ENCODE measurements at regions not wholly inside any gene's neighbourhood (a gene's known extent, or its start where the extent isn't known, plus 50 kb on each side); places are given as distances from the start of the nearest gene placed in this dataset.

DNA sequence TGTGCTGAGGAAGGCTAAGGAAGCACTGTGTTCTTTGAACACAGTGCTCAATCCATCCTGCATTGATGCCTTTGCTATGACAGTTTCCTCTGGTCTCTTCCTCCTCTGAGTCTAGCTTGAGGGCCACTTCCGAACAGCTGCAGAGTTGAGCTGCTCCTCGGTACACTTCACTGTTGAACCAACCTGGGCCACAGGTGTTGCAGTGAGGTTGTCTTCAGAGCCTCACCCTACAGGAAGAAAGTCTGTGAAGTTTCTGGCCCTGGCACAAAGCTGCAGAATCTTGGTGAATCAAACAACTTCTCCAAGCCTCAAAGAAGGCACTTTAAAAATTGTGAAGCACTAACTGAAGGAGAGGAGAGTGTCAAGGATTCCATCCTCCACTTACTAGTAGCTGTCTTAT is 394.0 kb downstream of the KCNRG start:
- H3K9me2 ChIP-seq (ENCODE audit: insufficient read depth): no peaks in the 10 kb centered on the region
- no peaks in the 10 kb centered on the region for H3K27me3 ChIP-seq (ENCODE audit: insufficient read depth, low read depth)
- no peaks in the 10 kb centered on the region for H3K9me3 ChIP-seq (ENCODE audit: insufficient read depth, low read depth)
- H3K79me2 ChIP-seq (ENCODE audit: low read depth): no peaks in the 10 kb centered on the region
- no peaks in the 10 kb centered on the region for H3K36me3 ChIP-seq (ENCODE audit: low read depth)
- H4K20me1 ChIP-seq (ENCODE audit: insufficient read depth): no peaks in the 10 kb centered on the region
- H3K27ac ChIP-seq: no peak overlapping the region
- no peak overlapping the region for H2AFZ ChIP-seq
- H3K4me2 ChIP-seq: no peak overlapping the region
- no peak overlapping the region for H3K4me3 ChIP-seq
- DNase-seq: no peak
- BruUV-seq (replicated peaks): no TSS peak
- H3K4me1 ChIP-seq (replicated peaks; ENCODE audit: insufficient read depth): peaks cover 30% of the 10 kb centered on the region
- CTCF ChIA-PET: no interaction called here
- peaks cover 18% of the 10 kb centered on the region; the same call in 1 of the 2 replicates for H3F3A ChIP-seq (ENCODE audit: insufficient read depth, low read depth)
- TF ChIP-seq, protein P1, sequence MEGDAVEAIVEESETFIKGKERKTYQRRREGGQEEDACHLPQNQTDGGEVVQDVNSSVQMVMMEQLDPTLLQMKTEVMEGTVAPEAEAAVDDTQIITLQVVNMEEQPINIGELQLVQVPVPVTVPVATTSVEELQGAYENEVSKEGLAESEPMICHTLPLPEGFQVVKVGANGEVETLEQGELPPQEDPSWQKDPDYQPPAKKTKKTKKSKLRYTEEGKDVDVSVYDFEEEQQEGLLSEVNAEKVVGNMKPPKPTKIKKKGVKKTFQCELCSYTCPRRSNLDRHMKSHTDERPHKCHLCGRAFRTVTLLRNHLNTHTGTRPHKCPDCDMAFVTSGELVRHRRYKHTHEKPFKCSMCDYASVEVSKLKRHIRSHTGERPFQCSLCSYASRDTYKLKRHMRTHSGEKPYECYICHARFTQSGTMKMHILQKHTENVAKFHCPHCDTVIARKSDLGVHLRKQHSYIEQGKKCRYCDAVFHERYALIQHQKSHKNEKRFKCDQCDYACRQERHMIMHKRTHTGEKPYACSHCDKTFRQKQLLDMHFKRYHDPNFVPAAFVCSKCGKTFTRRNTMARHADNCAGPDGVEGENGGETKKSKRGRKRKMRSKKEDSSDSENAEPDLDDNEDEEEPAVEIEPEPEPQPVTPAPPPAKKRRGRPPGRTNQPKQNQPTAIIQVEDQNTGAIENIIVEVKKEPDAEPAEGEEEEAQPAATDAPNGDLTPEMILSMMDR (conservative IDR thresholded peaks at IDR 0.05): no peak
- TF ChIP-seq EZH2 (IDR thresholded peaks at IDR 0.05; ENCODE audit: low read depth): no peak
- POLR2A ChIA-PET (ENCODE audit: unreplicated experiment): no interaction called here
- intact Hi-C loops (cut with micrococcal nuclease; ENCODE audit: unreplicated experiment): no loop called here

DNA sequence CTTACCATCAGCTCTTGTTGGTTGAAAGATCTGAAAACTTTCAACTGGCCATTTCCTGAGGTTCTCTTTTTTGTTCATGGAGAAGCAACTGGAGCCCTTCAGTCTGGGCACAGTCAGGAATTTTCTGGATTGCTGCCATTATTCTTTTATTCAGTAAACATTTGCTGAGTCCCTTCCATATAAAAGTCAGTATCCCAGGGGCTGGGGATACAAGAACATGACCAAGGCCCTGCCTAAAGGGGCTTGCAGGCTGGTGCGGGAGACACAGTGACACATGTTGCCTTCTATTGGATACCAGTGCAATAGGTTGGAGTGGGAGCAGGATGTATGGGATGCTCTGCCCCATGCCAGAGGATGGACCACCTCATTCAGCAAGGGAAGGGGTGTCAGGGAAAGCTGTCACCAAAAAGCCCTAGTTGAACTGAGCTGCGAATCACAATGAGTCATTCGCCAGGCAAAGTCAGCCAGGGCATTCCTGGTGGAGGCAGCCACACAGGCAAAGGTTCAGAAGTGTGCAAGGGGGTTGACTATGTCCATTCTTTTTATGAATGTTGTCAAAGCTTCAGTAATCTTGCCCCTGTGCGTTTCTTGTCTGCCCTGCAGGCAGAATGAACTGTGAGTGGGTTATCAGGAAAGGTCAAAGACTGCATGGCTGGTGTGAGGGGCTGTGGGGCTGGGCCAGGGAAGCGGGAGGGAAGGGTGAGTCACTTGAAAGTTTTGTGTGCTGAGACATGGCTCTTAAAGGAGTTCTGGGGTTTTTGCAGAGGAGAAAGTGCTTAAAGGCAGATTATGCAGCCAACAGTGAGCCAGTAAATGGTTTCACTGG is 395.9 kb downstream of the KCNRG start:
- Histone ChIP-seq H3K4me2 (peak overlapping the region; percentile 42), H3K4me3 (no peak overlapping the region)
- POLR2A ChIA-PET (ENCODE audit: unreplicated experiment): no interaction called here

DNA sequence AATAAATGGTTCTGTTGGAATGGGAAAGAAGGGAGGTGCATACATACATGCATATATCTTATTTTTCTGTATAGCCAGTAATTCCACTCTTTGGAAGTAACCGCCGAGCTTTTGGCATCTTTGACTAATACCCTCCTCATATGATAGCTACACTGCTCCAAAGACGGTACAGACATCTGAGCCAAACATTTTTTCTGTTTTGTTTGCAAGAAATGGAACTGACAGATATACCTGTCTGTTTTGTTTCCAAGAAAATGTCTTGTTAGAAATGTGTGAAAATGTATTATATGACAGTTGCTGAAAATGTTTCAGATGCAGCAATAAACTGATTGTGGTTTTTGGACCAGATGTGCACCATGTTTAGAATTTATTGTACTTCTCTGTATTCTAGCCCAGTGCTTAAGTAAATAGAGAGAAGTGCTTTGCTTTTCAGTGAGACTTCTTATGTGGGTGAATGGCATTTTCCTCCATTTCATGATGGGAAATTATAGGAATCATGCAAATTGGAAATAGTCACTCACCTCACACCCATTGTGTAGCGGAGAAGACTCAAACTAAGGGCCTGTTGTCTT is 396.9 kb downstream of the KCNRG start:
- CTCF ChIA-PET: no interaction called here
- POLR2A ChIA-PET (ENCODE audit: unreplicated experiment): no interaction called here
- Histone ChIP-seq H3F3A (ENCODE audit: insufficient read depth, low read depth) (peaks cover 18% of the 10 kb centered on the region; the same call in 1 of the 2 replicates), H3K9me3 (ENCODE audit: insufficient read depth, low read depth) (0 out of 2 replicates have a peak, but pooled peaks cover 5% of the 10 kb centered on the region), H3K4me3 (no peak overlapping the region), H3K4me2 (peak overlapping the region; percentile 42), H3K9me2 (ENCODE audit: insufficient read depth) (no peaks in the 10 kb centered on the region), H3K27me3 (ENCODE audit: insufficient read depth, low read depth) (no peaks in the 10 kb centered on the region), H3K4me1 (replicated peaks; ENCODE audit: insufficient read depth) (peaks cover 30% of the 10 kb centered on the region), H4K20me1 (ENCODE audit: insufficient read depth) (no peaks in the 10 kb centered on the region), H3K79me2 (ENCODE audit: low read depth) (no peaks in the 10 kb centered on the region), H2AFZ (no peak overlapping the region), H3K27ac (peak overlapping the region; percentile 53), H3K36me3 (ENCODE audit: low read depth) (no peaks in the 10 kb centered on the region)
- no peak for TF ChIP-seq EZH2 (IDR thresholded peaks at IDR 0.05; ENCODE audit: low read depth)
- TF ChIP-seq, protein P1 (conservative IDR thresholded peaks at IDR 0.05): no peak
- no peak for DNase-seq
- BruUV-seq (replicated peaks): no TSS peak
- intact Hi-C loops (cut with micrococcal nuclease; ENCODE audit: unreplicated experiment): no loop called here

More for the DNA sequence above, 395.9 kb downstream of the KCNRG start:
- no peak for TF ChIP-seq EZH2 (IDR thresholded peaks at IDR 0.05; ENCODE audit: low read depth)
- TF ChIP-seq, protein P1 (conservative IDR thresholded peaks at IDR 0.05): no peak
- BruUV-seq (replicated peaks): no TSS peak
- Histone ChIP-seq H3K36me3 (ENCODE audit: low read depth) (no peaks in the 10 kb centered on the region), H3F3A (ENCODE audit: insufficient read depth, low read depth) (peaks cover 18% of the 10 kb centered on the region; the same call in 1 of the 2 replicates), H3K4me1 (replicated peaks; ENCODE audit: insufficient read depth) (peaks cover 30% of the 10 kb centered on the region), H3K27me3 (ENCODE audit: insufficient read depth, low read depth) (no peaks in the 10 kb centered on the region), H4K20me1 (ENCODE audit: insufficient read depth) (no peaks in the 10 kb centered on the region), H3K9me3 (ENCODE audit: insufficient read depth, low read depth) (0 out of 2 replicates have a peak, but pooled peaks cover 5% of the 10 kb centered on the region), H3K79me2 (ENCODE audit: low read depth) (no peaks in the 10 kb centered on the region), H3K9me2 (ENCODE audit: insufficient read depth) (no peaks in the 10 kb centered on the region), H2AFZ (no peak overlapping the region), H3K27ac (peak overlapping the region; percentile 53)
- DNase-seq: peak; percentile 79 to 92
- intact Hi-C loops (cut with micrococcal nuclease; ENCODE audit: unreplicated experiment): no loop called here
- CTCF ChIA-PET: no interaction called here

All from PC-9 (cell line).